Gastrocnemius medialis (tissue), 4 donors: ENCODE measurements at regions not wholly inside any gene's neighbourhood (a gene's known extent, or its start where the extent isn't known, plus 50 kb on each side); places are given as distances from the start of the nearest gene placed in this dataset.

Experiments used
- POLR2A ChIP-seq, 2 donors: fragments of 450-650 bp; IDR thresholded peaks; one replicate each; pipeline ENCODE4 v1.6.1; 2017; ENCODE audit warnings: antibody characterized with exemption in 2 of 2, mild to moderate bottlenecking in 2 of 2, moderate library complexity in 2 of 2
- TF ChIP-seq, protein P1 (sequence below), 5 experiments: fragments of 450-650 bp in 3 of 5; fragments of 200-600 bp in 2 of 5; sonication (generic) in 2 of 5; IDR thresholded peaks in 4 of 5; conservative IDR thresholded peaks in 1 of 5; 1 replicate in 4 of 5; 2 replicates in 1 of 5; pipeline ENCODE4 v1.5.1; 2016 to 2019; ENCODE audit warnings: antibody characterized with exemption in 5 of 5, mild to moderate bottlenecking in 3 of 5, moderate library complexity in 3 of 5

DNA sequence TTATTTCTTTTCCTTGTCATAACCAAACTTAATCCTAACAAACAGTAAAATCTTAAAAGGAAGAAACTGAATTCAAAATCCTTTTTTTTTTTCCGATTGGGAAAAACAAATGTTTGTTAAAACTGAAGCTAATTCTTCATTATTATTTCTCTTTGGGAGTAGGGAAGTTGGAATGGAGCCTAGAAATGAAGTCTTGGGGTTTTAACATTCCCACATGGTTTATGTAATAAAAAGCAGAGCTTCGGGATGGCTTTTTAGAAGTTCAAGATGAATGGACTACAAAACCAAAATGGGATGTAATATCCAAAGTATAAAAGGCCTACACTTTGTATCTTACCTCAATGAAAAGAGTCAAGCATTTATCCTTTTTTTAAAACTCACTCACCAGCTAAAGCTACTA, 189.0 kb upstream of the TMC3 start:
- TF ChIP-seq, protein P1, sequence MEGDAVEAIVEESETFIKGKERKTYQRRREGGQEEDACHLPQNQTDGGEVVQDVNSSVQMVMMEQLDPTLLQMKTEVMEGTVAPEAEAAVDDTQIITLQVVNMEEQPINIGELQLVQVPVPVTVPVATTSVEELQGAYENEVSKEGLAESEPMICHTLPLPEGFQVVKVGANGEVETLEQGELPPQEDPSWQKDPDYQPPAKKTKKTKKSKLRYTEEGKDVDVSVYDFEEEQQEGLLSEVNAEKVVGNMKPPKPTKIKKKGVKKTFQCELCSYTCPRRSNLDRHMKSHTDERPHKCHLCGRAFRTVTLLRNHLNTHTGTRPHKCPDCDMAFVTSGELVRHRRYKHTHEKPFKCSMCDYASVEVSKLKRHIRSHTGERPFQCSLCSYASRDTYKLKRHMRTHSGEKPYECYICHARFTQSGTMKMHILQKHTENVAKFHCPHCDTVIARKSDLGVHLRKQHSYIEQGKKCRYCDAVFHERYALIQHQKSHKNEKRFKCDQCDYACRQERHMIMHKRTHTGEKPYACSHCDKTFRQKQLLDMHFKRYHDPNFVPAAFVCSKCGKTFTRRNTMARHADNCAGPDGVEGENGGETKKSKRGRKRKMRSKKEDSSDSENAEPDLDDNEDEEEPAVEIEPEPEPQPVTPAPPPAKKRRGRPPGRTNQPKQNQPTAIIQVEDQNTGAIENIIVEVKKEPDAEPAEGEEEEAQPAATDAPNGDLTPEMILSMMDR (IDR thresholded peaks at IDR 0.05 in 4 of 5, conservative IDR thresholded peaks at IDR 0.05 in 1 of 5): no peak
- TF ChIP-seq POLR2A (IDR thresholded peaks at IDR 0.05): no peak
